GM21576 (cell line): ENCODE measurements at regions not wholly inside any gene's neighbourhood (a gene's known extent, or its start where the extent isn't known, plus 50 kb on each side); places are given as distances from the start of the nearest gene placed in this dataset.

Experiments
- ATAC-seq: cut with Tn5 transposase; IDR thresholded peaks from one replicate; pipeline ENCODE4 v1.9.1; 2021; ENCODE audit warnings: mild to moderate bottlenecking, moderate library complexity; ENCODE audit not compliant: unreplicated experiment

- no peak for ATAC-seq
Measured at GRCh38 chr3:168858327-168858726, 762.6 kb upstream of the GOLIM4 start.

GRCh38 chr3:168850109-168850508 is 754.4 kb upstream of the GOLIM4 start:
- ATAC-seq, result no peak

- ATAC-seq, result peak; percentile 71
Measured at GRCh38 chr3:168847291-168847883, 751.7 kb upstream of the GOLIM4 start.

GRCh38 chr3:168844894-168845482 is 749.3 kb upstream of the GOLIM4 start:
- ATAC-seq, result no peak

GRCh38 chr3:168844472-168844871 is 748.7 kb upstream of the GOLIM4 start:
- ATAC-seq, result no peak

- ATAC-seq, result no peak
Measured at GRCh38 chr3:168843481-168843880, 747.8 kb upstream of the GOLIM4 start.

GRCh38 chr3:168839653-168840052 is 743.9 kb upstream of the GOLIM4 start:
- ATAC-seq, result no peak

- ATAC-seq, result no peak
Measured at GRCh38 chr3:168834558-168834957, 738.8 kb upstream of the GOLIM4 start.

GRCh38 chr3:168828943-168829342 is 733.2 kb upstream of the GOLIM4 start:
- ATAC-seq, result no peak

GRCh38 chr3:168828536-168828935 is 732.8 kb upstream of the GOLIM4 start:
- ATAC-seq, result no peak

GRCh38 chr3:168828014-168828413 is 732.3 kb upstream of the GOLIM4 start:
- ATAC-seq, result no peak

GRCh38 chr3:168824107-168824506 is 728.4 kb upstream of the GOLIM4 start:
- ATAC-seq, result no peak

GRCh38 chr3:168823466-168823865 is 727.7 kb upstream of the GOLIM4 start:
- ATAC-seq, result no peak

GRCh38 chr3:168820810-168821415 is 725.2 kb upstream of the GOLIM4 start:
- no peak for ATAC-seq

GRCh38 chr3:168817177-168817576 is 721.5 kb upstream of the GOLIM4 start:
- no peak for ATAC-seq

- ATAC-seq, result no peak
Measured at GRCh38 chr3:168815946-168816345, 720.2 kb upstream of the GOLIM4 start.

- ATAC-seq, result no peak
Measured at GRCh38 chr3:168813225-168813802, 717.6 kb upstream of the GOLIM4 start.

- no peak for ATAC-seq
Measured at GRCh38 chr3:168812234-168812633, 716.5 kb upstream of the GOLIM4 start.

GRCh38 chr3:168808596-168808995 is 712.9 kb upstream of the GOLIM4 start:
- ATAC-seq, result no peak

GRCh38 chr3:168807448-168807847 is 711.7 kb upstream of the GOLIM4 start:
- no peak for ATAC-seq

- ATAC-seq, result no peak
Measured at GRCh38 chr3:168806871-168807270, 711.1 kb upstream of the GOLIM4 start.

- ATAC-seq, result no peak
Measured at GRCh38 chr3:168803536-168803935, 707.8 kb upstream of the GOLIM4 start.
